IPS DF 4.7 (cell line): ENCODE measurements at regions not wholly inside any gene's neighbourhood (a gene's known extent, or its start where the extent isn't known, plus 50 kb on each side); places are given as distances from the start of the nearest gene placed in this dataset.
"Not testable (repeated sequence)": the region's sequence is repeated elsewhere in the genome, so short reads cannot be mapped to it uniquely, and the experiment has no call there.

Experiments used
- DNase-seq: peaks from one replicate; pipeline ENCODE4 v3.0.0-alpha.2; 2013; ENCODE audit warnings: low spot score; ENCODE audit errors: extremely low read depth

- no peak for DNase-seq
Measured at GRCh38 chr3:83251490-83251889, 1490.0 kb upstream of the GBE1 start.

- no peak for DNase-seq
Measured at GRCh38 chr3:83250613-83251012, 1489.2 kb upstream of the GBE1 start.

GRCh38 chr3:83248454-83248853 lies 1487.0 kb upstream of the GBE1 start:
- DNase-seq = no peak

GRCh38 chr3:83235180-83235814 lies 1473.9 kb upstream of the GBE1 start:
- no peak for DNase-seq

- no peak for DNase-seq
Measured at GRCh38 chr3:83233715-83234114, 1472.3 kb upstream of the GBE1 start.

- no peak for DNase-seq
Measured at GRCh38 chr3:83230841-83231240, 1469.4 kb upstream of the GBE1 start.

GRCh38 chr3:83230376-83230775 lies 1468.9 kb upstream of the GBE1 start:
- no peak for DNase-seq

GRCh38 chr3:83226751-83227150 lies 1465.3 kb upstream of the GBE1 start:
- DNase-seq = no peak

GRCh38 chr3:83224101-83224868 lies 1462.8 kb upstream of the GBE1 start:
- DNase-seq = no peak

- DNase-seq = no peak
Measured at GRCh38 chr3:83218383-83219200, 1457.1 kb upstream of the GBE1 start.

GRCh38 chr3:83217595-83218118 lies 1456.2 kb upstream of the GBE1 start:
- DNase-seq = not testable (repeated sequence)

GRCh38 chr3:83216919-83217594 lies 1455.6 kb upstream of the GBE1 start:
- DNase-seq = no peak

- no peak for DNase-seq
Measured at GRCh38 chr3:83195243-83195642, 1433.8 kb upstream of the GBE1 start.

- DNase-seq = no peak
Measured at GRCh38 chr3:83193526-83193925, 1432.1 kb upstream of the GBE1 start.

GRCh38 chr3:83189634-83190033 lies 1428.2 kb upstream of the GBE1 start:
- no peak for DNase-seq

GRCh38 chr3:83169473-83169872 lies 1408.0 kb upstream of the GBE1 start:
- DNase-seq = no peak

- no peak for DNase-seq
Measured at GRCh38 chr3:83150896-83151295, 1389.5 kb upstream of the GBE1 start.

- no peak for DNase-seq
Measured at GRCh38 chr3:83140983-83141382, 1379.5 kb upstream of the GBE1 start.

GRCh38 chr3:83131236-83131635 lies 1369.8 kb upstream of the GBE1 start:
- no peak for DNase-seq

- DNase-seq = no peak
Measured at GRCh38 chr3:83122774-83123350, 1361.4 kb upstream of the GBE1 start.

- no peak for DNase-seq
Measured at GRCh38 chr3:83093222-83093572, 1331.8 kb upstream of the GBE1 start.
